HEK293 (cell line): ENCODE measurements at regions not wholly inside any gene's neighbourhood (a gene's known extent, or its start where the extent isn't known, plus 50 kb on each side); places are given as distances from the start of the nearest gene placed in this dataset.

Experiments used
- CTCF ChIP-seq: fragments of 450-650 bp; formaldehyde crosslinking; IDR thresholded peaks from 2 replicates; pipeline ENCODE4 v1.5.1; 2016; ENCODE audit warnings: missing biosample characterization, missing genetic modification characterization
- OVOL3 ChIP-seq: fragments of 450-650 bp; formaldehyde crosslinking; IDR thresholded peaks from 2 replicates; pipeline ENCODE4 v1.5.1; 2016; ENCODE audit warnings: missing biosample characterization, missing genetic modification characterization
- PBX3 ChIP-seq: sonication (generic); formaldehyde crosslinking; IDR thresholded peaks from 2 replicates; pipeline ENCODE4 v1.8.1; 2022; ENCODE audit warnings: mild to moderate bottlenecking, moderate library complexity, missing genetic modification reagents
- SCRT2 ChIP-seq: fragments of 450-650 bp; formaldehyde crosslinking; IDR thresholded peaks from 2 replicates; pipeline ENCODE4 v1.5.1; 2016; ENCODE audit warnings: missing biosample characterization, missing genetic modification characterization
- ZNF639 ChIP-seq: fragments of 450-650 bp; formaldehyde crosslinking; IDR thresholded peaks from 2 replicates; pipeline ENCODE4 v1.5.1; 2016; ENCODE audit warnings: missing biosample characterization, missing genetic modification characterization

- no peak for TF ChIP-seq ZNF639 (tag by site-specific recombination)
- TF ChIP-seq OVOL3 (tag by site-specific recombination): no peak
- no peak for TF ChIP-seq CTCF (tag by site-specific recombination)
- TF ChIP-seq SCRT2: no peak
- TF ChIP-seq PBX3: no peak
Observed at GRCh38 chr2:37493425-37493824, 149.0 kb downstream of the QPCT start.
